Colon (tissue), 2 donors: ENCODE measurements at regions not wholly inside any gene's neighbourhood (a gene's known extent, or its start where the extent isn't known, plus 50 kb on each side); places are given as distances from the start of the nearest gene placed in this dataset.

ENCODE experiments used
- FAIRE-seq: peaks from 2 replicates; lab custom pipeline; 2012; peaks lifted over from hg19 to GRCh38; lab: Jason Lieb, UNC
- donor health status: control.
- donor health status: control.

- FAIRE-seq, result no peak
Observed at GRCh38 chr19:28882818-28883217, 330.1 kb downstream of the UQCRFS1 start.

DNA sequence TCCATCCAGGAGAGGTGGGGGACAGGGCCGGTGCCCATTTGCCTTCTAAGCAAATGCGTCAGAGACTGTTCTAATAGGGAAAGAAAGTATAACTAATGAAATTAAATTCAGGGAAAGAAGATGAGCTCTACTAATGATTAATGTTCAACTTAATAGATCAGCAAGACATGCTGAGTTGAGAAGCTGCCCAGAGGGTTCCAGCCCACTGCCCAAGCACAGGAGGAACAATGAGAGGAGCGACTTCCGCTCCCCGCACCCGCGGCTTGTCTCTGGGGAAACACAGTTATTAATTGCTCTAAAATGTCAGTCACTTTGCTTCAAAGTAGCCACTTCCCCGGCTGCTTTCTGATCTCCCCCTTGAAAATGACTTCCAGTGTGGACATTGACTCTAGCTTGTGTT is 331.3 kb downstream of the UQCRFS1 start:
- FAIRE-seq, result no peak

GRCh38 chr19:28880735-28881401 is 332.1 kb downstream of the UQCRFS1 start:
- FAIRE-seq, result no peak

DNA sequence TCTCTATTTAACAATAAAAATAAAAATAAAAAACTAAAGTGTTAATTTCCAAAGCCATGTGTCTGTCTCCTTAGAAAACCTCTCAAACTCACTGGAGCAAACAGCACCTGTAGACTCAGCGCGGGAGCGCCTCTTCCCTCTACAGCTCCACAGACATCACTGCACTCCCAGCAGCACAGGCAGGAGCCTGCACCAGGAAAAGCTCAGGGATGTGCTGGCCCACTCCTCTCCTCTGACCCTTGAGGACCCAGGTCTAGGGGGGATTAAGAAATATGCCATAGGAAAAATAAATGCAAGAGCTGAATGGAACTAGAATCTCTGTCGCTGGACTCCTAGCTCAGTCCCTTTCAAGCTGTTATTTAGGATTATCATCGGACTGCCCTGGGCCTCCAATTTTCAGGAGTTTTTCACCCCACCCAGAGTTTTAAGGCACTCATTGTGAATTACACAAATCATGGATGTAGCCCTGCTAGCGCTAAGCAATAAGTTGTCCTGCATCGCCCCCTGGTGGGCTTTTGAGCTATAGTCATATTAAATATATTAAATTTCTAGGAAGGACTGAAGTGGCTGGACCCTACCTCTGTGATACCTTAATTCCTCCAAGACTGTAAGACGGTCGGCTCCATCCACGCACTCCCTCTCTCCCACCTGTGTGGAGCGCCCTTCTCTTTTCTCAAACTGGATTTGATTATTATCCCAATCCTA is 333.9 kb downstream of the UQCRFS1 start:
- FAIRE-seq, result no peak

DNA sequence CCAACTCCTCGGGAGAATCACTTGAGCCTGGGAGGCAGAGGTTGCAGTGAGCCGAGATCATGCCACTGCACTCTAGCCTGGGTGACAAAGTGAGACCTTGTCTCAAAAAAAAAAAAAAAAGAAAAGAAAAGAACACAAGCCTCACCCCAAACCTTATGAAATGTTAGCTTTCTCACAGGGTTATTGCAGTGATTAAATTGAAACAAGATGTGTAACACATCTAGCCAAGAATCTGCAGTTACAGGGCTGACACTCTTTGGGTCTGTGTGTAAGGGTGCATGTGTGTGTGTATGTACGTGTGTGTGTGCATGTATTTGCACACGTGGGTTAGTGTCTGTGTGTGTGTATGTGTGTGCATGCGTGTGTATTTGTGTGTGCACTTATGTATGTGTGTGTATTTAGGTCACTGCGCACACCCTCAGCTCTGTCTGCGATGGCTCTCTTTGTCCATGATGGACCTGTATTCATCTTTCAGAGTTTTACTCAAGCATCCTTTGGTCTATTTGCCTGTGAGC is 336.3 kb downstream of the UQCRFS1 start:
- FAIRE-seq, result no peak

DNA sequence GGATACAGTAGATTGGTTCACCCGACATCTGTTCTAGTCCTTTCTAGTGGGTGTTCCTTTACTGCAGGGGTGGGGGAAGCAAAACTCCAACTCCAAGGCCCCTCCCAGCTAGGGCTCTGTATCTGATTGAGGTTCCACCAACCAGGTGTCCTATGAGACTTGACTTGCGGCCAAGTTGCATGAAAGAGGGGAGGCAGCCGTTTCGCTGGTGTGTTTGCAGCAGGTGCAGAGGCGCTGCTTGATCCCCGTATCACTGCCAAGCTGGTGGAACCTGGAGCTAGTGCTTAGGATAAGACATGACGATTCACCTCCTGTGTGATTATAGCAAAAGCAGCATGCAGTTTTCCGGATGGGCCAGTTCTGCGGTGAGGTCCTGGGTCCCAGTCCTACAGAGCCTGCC is 338.2 kb downstream of the UQCRFS1 start:
- no peak for FAIRE-seq

GRCh38 chr19:28873301-28873700 is 339.6 kb downstream of the UQCRFS1 start:
- no peak for FAIRE-seq

- FAIRE-seq, result no peak
Observed at GRCh38 chr19:28871099-28871725, 341.7 kb downstream of the UQCRFS1 start.

DNA sequence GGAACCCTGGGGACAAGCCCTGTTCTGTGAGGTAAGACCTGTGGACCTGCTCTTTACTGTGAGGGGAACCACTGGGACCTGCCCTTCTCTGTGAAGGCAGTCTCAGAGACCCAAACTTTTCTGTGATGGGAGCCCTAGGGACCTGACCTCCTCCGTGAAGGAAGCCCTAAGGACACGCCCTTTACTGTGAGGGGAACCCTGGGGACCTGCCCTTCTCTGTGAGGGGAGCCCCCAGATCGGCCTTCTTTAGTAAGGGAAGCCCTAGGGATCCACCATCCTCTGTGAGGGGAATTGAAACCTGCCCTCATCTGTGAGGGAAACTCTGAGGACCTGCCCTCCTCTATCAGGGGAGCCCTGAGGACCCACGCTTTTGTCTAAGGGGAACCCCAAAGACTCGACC is 343.5 kb downstream of the UQCRFS1 start:
- FAIRE-seq, result no peak

- no peak for FAIRE-seq
Observed at GRCh38 chr19:28868836-28869235, 344.1 kb downstream of the UQCRFS1 start.

DNA sequence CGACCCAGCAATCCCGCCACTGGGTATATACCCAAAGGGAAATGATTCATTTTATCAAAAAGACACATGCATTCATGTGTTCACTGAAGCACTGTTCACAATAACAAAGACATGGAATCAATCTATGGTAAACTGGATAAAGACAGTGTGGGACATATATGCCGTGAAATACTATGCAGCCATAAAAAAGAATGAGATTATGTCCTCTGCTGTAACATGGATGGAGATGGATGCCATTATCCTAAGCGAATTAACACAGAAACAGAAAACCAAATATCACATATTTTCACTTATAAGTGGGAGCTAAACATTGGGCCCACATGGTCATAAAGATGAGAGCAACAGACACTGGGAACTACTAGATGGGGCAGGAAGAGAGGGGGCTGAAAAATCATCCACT is 345.0 kb downstream of the UQCRFS1 start:
- FAIRE-seq, result no peak

- no peak for FAIRE-seq
Observed at GRCh38 chr19:28864577-28865042, 348.3 kb downstream of the UQCRFS1 start.

DNA sequence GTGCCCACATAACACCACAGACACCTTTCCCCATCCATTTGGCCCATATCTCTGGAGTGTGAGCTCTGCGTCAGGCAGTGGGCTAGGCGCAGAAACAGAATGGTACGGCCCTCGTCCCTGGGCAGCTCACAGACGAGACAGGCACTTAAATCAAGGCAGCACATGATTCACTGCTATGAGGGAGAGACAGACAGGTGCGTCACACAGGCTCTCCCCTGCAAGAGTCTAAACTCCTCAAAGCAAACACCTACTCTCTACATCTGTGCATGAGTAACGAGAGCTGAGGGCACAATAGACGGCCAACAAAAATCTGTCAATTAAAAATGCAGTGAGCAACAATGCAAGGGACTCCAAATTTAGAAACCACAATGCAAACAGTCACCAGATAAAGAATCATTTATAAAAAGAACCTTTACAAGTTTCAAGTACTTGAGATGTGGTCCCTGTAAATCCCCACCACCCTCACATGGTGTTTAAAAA is 348.9 kb downstream of the UQCRFS1 start:
- FAIRE-seq, result no peak

- FAIRE-seq, result no peak
Observed at GRCh38 chr19:28862238-28862637, 350.7 kb downstream of the UQCRFS1 start.

DNA sequence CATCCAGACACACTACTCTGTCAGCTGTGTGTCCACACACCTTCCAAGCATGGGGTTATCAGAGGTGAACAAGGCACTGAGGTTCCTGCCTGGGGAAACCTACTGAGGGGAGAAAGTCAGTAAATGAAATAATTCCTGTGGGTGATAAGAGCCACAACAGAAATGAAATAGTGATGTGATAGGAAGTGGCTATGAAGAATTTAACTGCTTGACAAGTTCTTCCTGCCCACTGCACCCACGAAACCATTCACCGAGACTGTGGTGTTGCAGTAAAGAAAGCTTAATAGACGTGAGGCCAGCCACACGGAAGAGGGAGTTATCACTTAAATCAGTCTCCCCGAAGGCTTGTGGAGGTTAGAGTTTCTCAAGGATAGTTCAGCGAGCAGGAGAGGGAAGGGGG is 353.1 kb downstream of the UQCRFS1 start:
- no peak for FAIRE-seq

DNA sequence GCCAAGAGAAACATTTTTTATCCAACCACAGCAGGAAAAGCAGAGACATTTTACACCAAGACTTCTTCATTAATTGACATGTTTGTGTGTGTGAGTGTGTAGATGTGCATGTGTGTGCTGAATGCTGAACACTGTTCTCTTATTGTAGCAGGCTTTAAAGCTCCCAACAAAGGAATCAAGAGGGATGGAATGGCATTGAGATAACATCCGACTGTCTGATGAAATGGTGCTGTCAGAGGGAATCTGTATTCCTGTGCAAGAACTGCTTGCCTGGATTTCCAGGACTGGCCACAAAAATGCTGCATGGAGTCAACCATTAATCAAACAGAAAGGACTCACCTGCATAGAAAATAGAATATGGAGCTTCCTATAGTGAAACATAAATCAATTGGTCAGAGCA is 354.0 kb downstream of the UQCRFS1 start:
- FAIRE-seq, result no peak

DNA sequence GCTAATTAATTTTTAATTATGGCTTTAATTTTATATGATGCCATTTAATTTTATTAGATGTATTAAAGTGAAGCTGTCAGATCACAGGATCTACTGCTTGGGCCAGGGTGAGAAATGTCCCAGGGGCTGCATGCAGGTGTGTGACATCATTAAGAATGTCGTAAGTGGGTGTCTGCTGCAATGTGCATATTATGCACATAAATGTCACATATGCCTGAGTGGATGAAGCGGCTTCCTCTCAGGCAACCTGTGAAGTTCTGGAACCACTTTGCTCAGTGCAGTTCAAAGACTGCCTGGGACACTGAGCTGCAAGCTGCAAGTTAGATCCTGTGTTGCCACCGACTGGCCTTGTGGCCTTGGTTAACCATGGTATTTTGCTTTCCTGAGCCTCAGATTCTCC is 355.0 kb downstream of the UQCRFS1 start:
- no peak for FAIRE-seq

GRCh38 chr19:28855216-28855615 is 357.7 kb downstream of the UQCRFS1 start:
- FAIRE-seq, result no peak

DNA sequence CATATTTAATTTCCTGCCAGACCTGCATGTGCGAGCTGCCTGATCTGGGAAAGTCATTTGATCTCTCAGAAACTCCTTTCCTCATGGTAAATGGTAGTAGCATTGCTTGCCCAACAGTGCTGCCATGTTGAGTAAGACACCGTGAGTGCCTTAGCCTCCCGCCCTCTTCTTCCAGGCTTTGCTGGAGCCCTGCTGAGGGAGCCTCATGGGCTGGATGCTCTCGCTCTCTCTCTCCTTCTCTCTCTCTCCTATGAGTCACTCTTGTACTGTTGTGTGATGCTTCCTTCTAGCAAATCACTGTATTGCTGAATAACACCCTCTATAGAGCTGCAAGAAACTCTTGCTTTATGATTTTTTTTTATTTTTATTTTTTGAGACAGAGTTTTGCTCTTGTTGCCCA is 365.5 kb downstream of the UQCRFS1 start:
- no peak for FAIRE-seq

GRCh38 chr19:28846094-28846812 is 366.7 kb downstream of the UQCRFS1 start:
- FAIRE-seq, result peak; percentile 24

GRCh38 chr19:28843761-28844492 is 369.0 kb downstream of the UQCRFS1 start:
- FAIRE-seq, result no peak

GRCh38 chr19:28841531-28841930 is 371.4 kb downstream of the UQCRFS1 start:
- no peak for FAIRE-seq
